PC-9 (cell line): ENCODE measurements at regions not wholly inside any gene's neighbourhood (a gene's known extent, or its start where the extent isn't known, plus 50 kb on each side); places are given as distances from the start of the nearest gene placed in this dataset.

ENCODE experiments used
- BruUV-seq: library from RNA; stranded (reverse); fragments of 400-500 nt; replicated peaks from 2 replicates; lab custom pipeline; 2021; lab: Mats Ljungman, UMichigan
- CTCF ChIA-PET: fragments of 300-600 bp; sonication (Branson Sonifier 250); formaldehyde crosslinking; loops from one replicate; lab custom pipeline; 2022; ENCODE audit warnings: antibody characterized with exemption; lab: Charles Lee
- POLR2A ChIA-PET: fragments of 300-600 bp; sonication (Branson Sonifier 250); formaldehyde crosslinking; loops from one replicate; lab custom pipeline; 2022; ENCODE audit warnings: antibody characterized with exemption; ENCODE audit not compliant: unreplicated experiment; lab: Charles Lee
- DNase-seq, 2 experiments: peaks; one replicate each; pipeline versions ENCODE4 v3.0.0 to v3.0.0-alpha.2; 2015 to 2022; ENCODE audit warnings: mixed read lengths in 1 of 2
- H2AFZ ChIP-seq: fragments of 200-600 bp; sonication (generic); 2 replicates; pipeline ENCODE4 v1.8.1; 2017; ENCODE audit warnings: antibody characterized with exemption
- H3F3A ChIP-seq: fragments of 200-600 bp; sonication (generic); 2 replicates; pipeline ENCODE4 v1.8.1; 2017; ENCODE audit warnings: antibody characterized with exemption, mild to moderate bottlenecking, low read depth; ENCODE audit not compliant: insufficient read depth
- H3K27ac ChIP-seq: fragments of 200-600 bp; sonication (generic); 2 replicates; pipeline ENCODE4 v1.6.1; 2016; ENCODE audit warnings: mixed run types
- H3K27me3 ChIP-seq: fragments of 200-600 bp; sonication (generic); 2 replicates; pipeline ENCODE4 v1.6.1; 2016; ENCODE audit warnings: low read depth, mixed run types; ENCODE audit not compliant: insufficient read depth
- H3K36me3 ChIP-seq: fragments of 200-600 bp; sonication (generic); 2 replicates; pipeline ENCODE4 v1.6.1; 2016; ENCODE audit warnings: low read depth, mixed run types
- H3K4me1 ChIP-seq: fragments of 200-600 bp; sonication (generic); replicated peaks from 2 replicates; pipeline ENCODE4 v1.6.1; 2016; ENCODE audit warnings: mixed run types; ENCODE audit not compliant: insufficient read depth
- H3K4me2 ChIP-seq: fragments of 200-600 bp; sonication (generic); 2 replicates; pipeline ENCODE4 v1.6.1; 2017; ENCODE audit warnings: mixed run types
- H3K4me3 ChIP-seq: fragments of 200-600 bp; sonication (generic); 2 replicates; pipeline ENCODE4 v1.6.1; 2016; ENCODE audit warnings: mixed run types
- H3K79me2 ChIP-seq: fragments of 200-600 bp; sonication (generic); 2 replicates; pipeline ENCODE4 v1.6.1; 2017; ENCODE audit warnings: low read depth, mixed run types
- H3K9me2 ChIP-seq: fragments of 200-600 bp; sonication (generic); 2 replicates; pipeline ENCODE4 v1.8.1; 2017; ENCODE audit warnings: mild to moderate bottlenecking; ENCODE audit not compliant: insufficient read depth
- H3K9me3 ChIP-seq: fragments of 200-600 bp; sonication (generic); 2 replicates; pipeline ENCODE4 v1.8.1; 2016; ENCODE audit warnings: low read depth; ENCODE audit not compliant: insufficient read depth
- H4K20me1 ChIP-seq: fragments of 200-600 bp; sonication (generic); 2 replicates; pipeline ENCODE4 v1.8.1; 2017; ENCODE audit not compliant: insufficient read depth
- CTCF ChIP-seq: fragments of 200-600 bp; sonication (generic); conservative IDR thresholded peaks from 2 replicates; pipeline ENCODE4 v1.6.1; 2017; ENCODE audit warnings: mixed run types, antibody characterized with exemption, mild to moderate bottlenecking, moderate library complexity
- EZH2 ChIP-seq: fragments of 200-600 bp; sonication (generic); IDR thresholded peaks from 2 replicates; pipeline ENCODE4 v1.8.0; 2017; ENCODE audit warnings: antibody characterized with exemption, low read depth
- intact Hi-C: fragments of 100-400 bp; cut with micrococcal nuclease; formaldehyde crosslinking; loops from one replicate; pipeline ENCODE4 v1.10.0; 2022; ENCODE audit not compliant: unreplicated experiment

GRCh38 chr15:96540283-96540682 lies 209.8 kb downstream of the NR2F2 start:
- Histone ChIP-seq H3F3A (no peaks in the 10 kb centered on the region), H3K27ac (no peak overlapping the region), H3K4me3 (no peak overlapping the region), H3K4me2 (no peak overlapping the region), H2AFZ (no peak overlapping the region), H3K9me2 (no peaks in the 10 kb centered on the region), H3K4me1 (no peaks in the 10 kb centered on the region), H4K20me1 (no peaks in the 10 kb centered on the region; the same call in 1 of the 2 replicates), H3K9me3 (no peaks in the 10 kb centered on the region), H3K27me3 (peaks cover 8% of the 10 kb centered on the region; the same call in 1 of the 2 replicates), H3K79me2 (no peaks in the 10 kb centered on the region), H3K36me3 (no peaks in the 10 kb centered on the region)
- POLR2A ChIA-PET: no interaction called here
- intact Hi-C loops: no loop called here
- no TSS peak for BruUV-seq
- no peak for TF ChIP-seq CTCF
- no peak for TF ChIP-seq EZH2
- CTCF ChIA-PET: no interaction called here
- DNase-seq: no peak

- BruUV-seq: no TSS peak
- H4K20me1 ChIP-seq: no peaks in the 10 kb centered on the region; the same call in 1 of the 2 replicates
- H3K27me3 ChIP-seq: no peaks in the 10 kb centered on the region
- H3F3A ChIP-seq: no peaks in the 10 kb centered on the region
- no peaks in the 10 kb centered on the region for H3K4me1 ChIP-seq
- TF ChIP-seq CTCF (no peak), EZH2 (no peak)
- no peak overlapping the region for H3K27ac ChIP-seq
- no peak overlapping the region for H3K4me2 ChIP-seq
- H3K9me2 ChIP-seq: no peaks in the 10 kb centered on the region
- ChIA-PET CTCF (no interaction called here), POLR2A (no interaction called here)
- DNase-seq: no peak
- H2AFZ ChIP-seq: no peak overlapping the region
- no peak overlapping the region for H3K4me3 ChIP-seq
- intact Hi-C loops: no loop called here
- H3K79me2 ChIP-seq: no peaks in the 10 kb centered on the region
- no peaks in the 10 kb centered on the region for H3K9me3 ChIP-seq
- no peaks in the 10 kb centered on the region for H3K36me3 ChIP-seq
These were observed 211.8 kb downstream of the NR2F2 start for GRCh38 chr15:96542130-96542770.

GRCh38 chr15:96544162-96544756 lies 213.8 kb downstream of the NR2F2 start:
- intact Hi-C loops: no loop called here
- no peak for DNase-seq
- H3F3A ChIP-seq: no peaks in the 10 kb centered on the region
- POLR2A ChIA-PET: no interaction called here
- H3K27me3 ChIP-seq: 0 out of 2 replicates have a peak, but pooled peaks cover 8% of the 10 kb centered on the region
- no peak overlapping the region for H3K4me2 ChIP-seq
- no peaks in the 10 kb centered on the region for H3K79me2 ChIP-seq
- no peak overlapping the region for H2AFZ ChIP-seq
- no peaks in the 10 kb centered on the region for H3K9me2 ChIP-seq
- TF ChIP-seq EZH2: no peak
- no peak for TF ChIP-seq CTCF
- no peaks in the 10 kb centered on the region; the same call in 1 of the 2 replicates for H4K20me1 ChIP-seq
- no peaks in the 10 kb centered on the region for H3K9me3 ChIP-seq
- BruUV-seq: no TSS peak
- H3K36me3 ChIP-seq: no peaks in the 10 kb centered on the region
- no peak overlapping the region for H3K27ac ChIP-seq
- CTCF ChIA-PET: no interaction called here
- no peak overlapping the region for H3K4me3 ChIP-seq
- H3K4me1 ChIP-seq: no peaks in the 10 kb centered on the region
